Right hindlimb (tissue), 1 donor: ENCODE measurements at regions not wholly inside any gene's neighbourhood (a gene's known extent, or its start where the extent isn't known, plus 50 kb on each side); places are given as distances from the start of the nearest gene placed in this dataset.
"Not testable (repeated sequence)": the region's sequence is repeated elsewhere in the genome, so short reads cannot be mapped to it uniquely, and the experiment has no call there.

Source experiments
- DNase-seq: peaks from one replicate; pipeline ENCODE4 v3.0.0-alpha.2; 2018

- DNase-seq = no peak
Measured at GRCh38 chr17:53475002-53475401, 347.7 kb upstream of the KIF2B start.

- DNase-seq = no peak
Measured at GRCh38 chr17:53472586-53472985, 350.1 kb upstream of the KIF2B start.

GRCh38 chr17:53471514-53471913 is 351.2 kb upstream of the KIF2B start:
- DNase-seq = no peak

- DNase-seq = no peak
Measured at GRCh38 chr17:53470626-53471025, 352.1 kb upstream of the KIF2B start.

- no peak for DNase-seq
Measured at GRCh38 chr17:53466733-53467132, 356.0 kb upstream of the KIF2B start.

GRCh38 chr17:53464396-53464795 is 358.3 kb upstream of the KIF2B start:
- not testable (repeated sequence) for DNase-seq

GRCh38 chr17:53463363-53463762 is 359.4 kb upstream of the KIF2B start:
- no peak for DNase-seq

GRCh38 chr17:53462393-53462811 is 360.3 kb upstream of the KIF2B start:
- DNase-seq = no peak

- not testable (repeated sequence) for DNase-seq
Measured at GRCh38 chr17:53455943-53456342, 366.8 kb upstream of the KIF2B start.

GRCh38 chr17:53454337-53454736 is 368.4 kb upstream of the KIF2B start:
- no peak for DNase-seq

- no peak for DNase-seq
Measured at GRCh38 chr17:53449324-53449723, 373.4 kb upstream of the KIF2B start.

- DNase-seq = no peak
Measured at GRCh38 chr17:53428913-53429312, 393.8 kb upstream of the KIF2B start.

GRCh38 chr17:53426505-53426904 is 396.2 kb upstream of the KIF2B start:
- no peak for DNase-seq

GRCh38 chr17:53420035-53420641 is 402.6 kb upstream of the KIF2B start:
- DNase-seq = no peak

GRCh38 chr17:53409588-53409987 is 413.1 kb upstream of the KIF2B start:
- DNase-seq = no peak

GRCh38 chr17:53406907-53407306 is 415.8 kb upstream of the KIF2B start:
- DNase-seq = no peak

GRCh38 chr17:53391197-53391596 is 431.5 kb upstream of the KIF2B start:
- DNase-seq = no peak

GRCh38 chr17:53390575-53390974 is 432.2 kb upstream of the KIF2B start:
- no peak for DNase-seq

- DNase-seq = no peak
Measured at GRCh38 chr17:53387745-53388144, 435.0 kb upstream of the KIF2B start.

GRCh38 chr17:53353919-53354351 is 468.8 kb upstream of the KIF2B start:
- peak; percentile 55 for DNase-seq

- DNase-seq = no peak
Measured at GRCh38 chr17:53344778-53345177, 477.9 kb upstream of the KIF2B start.

- DNase-seq = no peak
Measured at GRCh38 chr17:53336281-53336680, 486.4 kb upstream of the KIF2B start.

GRCh38 chr17:53335443-53335842 is 487.3 kb upstream of the KIF2B start:
- DNase-seq = no peak

GRCh38 chr17:53330756-53331155 is 492.0 kb upstream of the KIF2B start:
- no peak for DNase-seq

GRCh38 chr17:53321651-53322050 is 501.1 kb upstream of the KIF2B start:
- no peak for DNase-seq
